SK-N-SH (cell line): ENCODE measurements at regions not wholly inside any gene's neighbourhood (a gene's known extent, or its start where the extent isn't known, plus 50 kb on each side); places are given as distances from the start of the nearest gene placed in this dataset.
A peak's percentile ranks its signal among the peaks of the same experiment; 100 is the strongest.

Source experiments
- EZH2phosphoT487 ChIP-seq: fragments of 200-600 bp; sonication (generic); IDR thresholded peaks from 2 replicates; pipeline ENCODE4 v1.6.1; 2017; ENCODE audit warnings: low read depth, mixed run types, mild to moderate bottlenecking, antibody characterized with exemption, moderate library complexity, borderline replicate concordance
- FOXJ3 ChIP-seq: sonication (generic); formaldehyde crosslinking; IDR thresholded peaks from 2 replicates; pipeline ENCODE4 v1.5.1; 2020; ENCODE audit warnings: mild to moderate bottlenecking, missing genetic modification reagents
- MXI1 ChIP-seq: IDR thresholded peaks from 2 replicates; pipeline ENCODE4 v1.6.1; 2012; ENCODE audit warnings: mild to moderate bottlenecking, low read depth, low read length, improper control_type of control experiment
- NFIC ChIP-seq: IDR thresholded peaks from 2 replicates; pipeline ENCODE4 v1.4.0; 2012; ENCODE audit warnings: borderline replicate concordance
- POLR2AphosphoS5 ChIP-seq: IDR thresholded peaks from 2 replicates; pipeline ENCODE4 v1.6.1; 2012; ENCODE audit warnings: low read depth, low read length
- RAD21 ChIP-seq: IDR thresholded peaks from 2 replicates; pipeline ENCODE4 v1.6.1; 2012; ENCODE audit warnings: mild to moderate bottlenecking, low read length
- SMC3 ChIP-seq: IDR thresholded peaks from 2 replicates; pipeline ENCODE4 v1.6.1; 2012; ENCODE audit warnings: low read depth, low read length, improper control_type of control experiment
- TEAD4 ChIP-seq: IDR thresholded peaks from 2 replicates; pipeline ENCODE4 v1.4.0; 2012; ENCODE audit warnings: mild to moderate bottlenecking, borderline replicate concordance; ENCODE audit not compliant: insufficient read depth
- TF ChIP-seq, protein P1 (sequence below): fragments of 200-600 bp; sonication (generic); IDR thresholded peaks from 2 replicates; pipeline ENCODE4 v1.6.1; 2017; ENCODE audit warnings: antibody characterized with exemption, mild to moderate bottlenecking, moderate library complexity
- TF ChIP-seq, protein P2 (sequence below): fragments of 150-350 bp; IDR thresholded peaks from 2 replicates; pipeline ENCODE4 v1.6.1; 2017; ENCODE audit warnings: antibody characterized with exemption, low read length, low read depth, borderline replicate concordance
- TF ChIP-seq, protein P3 (sequence below): IDR thresholded peaks from 2 replicates; pipeline ENCODE4 v1.4.0; 2012; ENCODE audit warnings: low read depth, borderline replicate concordance
- TF ChIP-seq, protein P4 (sequence below): IDR thresholded peaks from 2 replicates; pipeline ENCODE4 v1.4.0; 2012; ENCODE audit warnings: low read depth

DNA sequence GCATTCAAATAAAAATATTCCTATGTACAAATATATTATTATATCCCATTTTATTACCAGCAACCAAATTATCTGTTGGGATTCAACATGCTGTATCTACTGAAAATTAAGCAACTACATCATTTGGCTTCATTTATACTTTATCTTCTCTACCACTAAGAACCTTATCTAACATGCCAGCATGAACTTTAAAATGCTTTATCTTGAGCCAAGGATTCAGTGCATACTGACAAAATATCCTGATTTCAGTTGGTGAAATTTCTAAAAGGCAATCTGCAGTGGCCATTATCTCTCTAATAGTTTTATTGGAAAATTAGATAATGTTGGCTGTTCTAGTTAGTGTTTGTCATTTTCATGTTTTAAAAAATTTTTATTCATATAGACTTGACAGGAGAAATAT is 1149.9 kb downstream of the KCNT2 start:
- TF ChIP-seq, protein P1, sequence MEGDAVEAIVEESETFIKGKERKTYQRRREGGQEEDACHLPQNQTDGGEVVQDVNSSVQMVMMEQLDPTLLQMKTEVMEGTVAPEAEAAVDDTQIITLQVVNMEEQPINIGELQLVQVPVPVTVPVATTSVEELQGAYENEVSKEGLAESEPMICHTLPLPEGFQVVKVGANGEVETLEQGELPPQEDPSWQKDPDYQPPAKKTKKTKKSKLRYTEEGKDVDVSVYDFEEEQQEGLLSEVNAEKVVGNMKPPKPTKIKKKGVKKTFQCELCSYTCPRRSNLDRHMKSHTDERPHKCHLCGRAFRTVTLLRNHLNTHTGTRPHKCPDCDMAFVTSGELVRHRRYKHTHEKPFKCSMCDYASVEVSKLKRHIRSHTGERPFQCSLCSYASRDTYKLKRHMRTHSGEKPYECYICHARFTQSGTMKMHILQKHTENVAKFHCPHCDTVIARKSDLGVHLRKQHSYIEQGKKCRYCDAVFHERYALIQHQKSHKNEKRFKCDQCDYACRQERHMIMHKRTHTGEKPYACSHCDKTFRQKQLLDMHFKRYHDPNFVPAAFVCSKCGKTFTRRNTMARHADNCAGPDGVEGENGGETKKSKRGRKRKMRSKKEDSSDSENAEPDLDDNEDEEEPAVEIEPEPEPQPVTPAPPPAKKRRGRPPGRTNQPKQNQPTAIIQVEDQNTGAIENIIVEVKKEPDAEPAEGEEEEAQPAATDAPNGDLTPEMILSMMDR, result no peak
- TF ChIP-seq EZH2phosphoT487 (no peak), RAD21 (0 out of 2 replicates have a peak, but pooled peaks have one; percentile 3), MXI1 (no peak), NFIC (no peak), TEAD4 (no peak), POLR2AphosphoS5 (no peak), SMC3 (no peak), FOXJ3 (CRISPR knock-in tag) (0 out of 2 replicates have a peak, but pooled peaks have one; percentile 27)
- TF ChIP-seq, protein P2, sequence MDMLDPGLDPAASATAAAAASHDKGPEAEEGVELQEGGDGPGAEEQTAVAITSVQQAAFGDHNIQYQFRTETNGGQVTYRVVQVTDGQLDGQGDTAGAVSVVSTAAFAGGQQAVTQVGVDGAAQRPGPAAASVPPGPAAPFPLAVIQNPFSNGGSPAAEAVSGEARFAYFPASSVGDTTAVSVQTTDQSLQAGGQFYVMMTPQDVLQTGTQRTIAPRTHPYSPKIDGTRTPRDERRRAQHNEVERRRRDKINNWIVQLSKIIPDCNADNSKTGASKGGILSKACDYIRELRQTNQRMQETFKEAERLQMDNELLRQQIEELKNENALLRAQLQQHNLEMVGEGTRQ, result no peak
- TF ChIP-seq, protein P3, sequence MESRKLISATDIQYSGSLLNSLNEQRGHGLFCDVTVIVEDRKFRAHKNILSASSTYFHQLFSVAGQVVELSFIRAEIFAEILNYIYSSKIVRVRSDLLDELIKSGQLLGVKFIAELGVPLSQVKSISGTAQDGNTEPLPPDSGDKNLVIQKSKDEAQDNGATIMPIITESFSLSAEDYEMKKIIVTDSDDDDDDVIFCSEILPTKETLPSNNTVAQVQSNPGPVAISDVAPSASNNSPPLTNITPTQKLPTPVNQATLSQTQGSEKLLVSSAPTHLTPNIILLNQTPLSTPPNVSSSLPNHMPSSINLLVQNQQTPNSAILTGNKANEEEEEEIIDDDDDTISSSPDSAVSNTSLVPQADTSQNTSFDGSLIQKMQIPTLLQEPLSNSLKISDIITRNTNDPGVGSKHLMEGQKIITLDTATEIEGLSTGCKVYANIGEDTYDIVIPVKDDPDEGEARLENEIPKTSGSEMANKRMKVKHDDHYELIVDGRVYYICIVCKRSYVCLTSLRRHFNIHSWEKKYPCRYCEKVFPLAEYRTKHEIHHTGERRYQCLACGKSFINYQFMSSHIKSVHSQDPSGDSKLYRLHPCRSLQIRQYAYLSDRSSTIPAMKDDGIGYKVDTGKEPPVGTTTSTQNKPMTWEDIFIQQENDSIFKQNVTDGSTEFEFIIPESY, result no peak
- TF ChIP-seq, protein P4, sequence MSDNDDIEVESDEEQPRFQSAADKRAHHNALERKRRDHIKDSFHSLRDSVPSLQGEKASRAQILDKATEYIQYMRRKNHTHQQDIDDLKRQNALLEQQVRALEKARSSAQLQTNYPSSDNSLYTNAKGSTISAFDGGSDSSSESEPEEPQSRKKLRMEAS, result no peak
